HepG2 (cell line): ENCODE measurements at regions not wholly inside any gene's neighbourhood (a gene's known extent, or its start where the extent isn't known, plus 50 kb on each side); places are given as distances from the start of the nearest gene placed in this dataset.

Source experiments
- ATF3 ChIP-seq: sonication (generic); formaldehyde crosslinking; IDR thresholded peaks from 2 replicates; pipeline ENCODE4 v1.4.0; 2020; ENCODE audit warnings: missing genetic modification reagents
- HOXA3 ChIP-seq: sonication (generic); formaldehyde crosslinking; IDR thresholded peaks from 2 replicates; pipeline ENCODE4 v1.5.0; 2020; ENCODE audit warnings: missing genetic modification reagents
- JUND ChIP-seq: sonication (generic); formaldehyde crosslinking; IDR thresholded peaks from 2 replicates; pipeline ENCODE4 v1.8.0; 2022; ENCODE audit warnings: mild to moderate bottlenecking, missing genetic modification reagents
- MTA3 ChIP-seq: sonication (generic); formaldehyde crosslinking; IDR thresholded peaks from 2 replicates; pipeline ENCODE4 v1.4.0; 2020; ENCODE audit warnings: missing genetic modification reagents
- MXD4 ChIP-seq: IDR thresholded peaks from 2 replicates; pipeline ENCODE4 v1.6.1; 2016; ENCODE audit warnings: mild to moderate bottlenecking, missing biosample characterization, missing genetic modification reagents
- NPAS2 ChIP-seq: sonication (generic); formaldehyde crosslinking; IDR thresholded peaks from 2 replicates; pipeline ENCODE4 v1.8.0; 2022; ENCODE audit warnings: mild to moderate bottlenecking, missing genetic modification reagents, borderline replicate concordance
- TGIF2 ChIP-seq: IDR thresholded peaks from 2 replicates; pipeline ENCODE4 v1.6.1; 2016; ENCODE audit warnings: control low read depth, missing compliant biosample characterization
- ZBTB8A ChIP-seq: sonication (generic); formaldehyde crosslinking; IDR thresholded peaks from 2 replicates; pipeline ENCODE4 v1.4.0; 2020; ENCODE audit warnings: mild to moderate bottlenecking, low read depth, missing genetic modification reagents, borderline replicate concordance
- ZNF180 ChIP-seq: sonication (generic); formaldehyde crosslinking; IDR thresholded peaks from 2 replicates; pipeline ENCODE4 v1.4.0; 2020; ENCODE audit warnings: low read depth, missing genetic modification reagents, borderline replicate concordance
- ZNF367 ChIP-seq: sonication (generic); formaldehyde crosslinking; IDR thresholded peaks from 2 replicates; pipeline ENCODE4 v1.4.0; 2020; ENCODE audit warnings: missing genetic modification reagents, borderline replicate concordance
- ZNF724P ChIP-seq: sonication (generic); formaldehyde crosslinking; IDR thresholded peaks from 2 replicates; pipeline ENCODE4 v1.8.0; 2022; ENCODE audit warnings: missing genetic modification reagents, borderline replicate concordance
- TF ChIP-seq, protein P1 (sequence below): sonication (generic); formaldehyde crosslinking; IDR thresholded peaks from 2 replicates; pipeline ENCODE4 v1.4.0; 2020; ENCODE audit warnings: missing genetic modification reagents, borderline replicate concordance
- TF ChIP-seq, protein P2 (sequence below): sonication (generic); formaldehyde crosslinking; IDR thresholded peaks from 2 replicates; pipeline ENCODE4 v1.5.0; 2020; ENCODE audit warnings: mild to moderate bottlenecking, missing genetic modification reagents
- TF ChIP-seq, protein P3 (sequence below), 2 experiments: sonication (generic) in 1 of 2; formaldehyde crosslinking in 1 of 2; IDR thresholded peaks; 2 replicates each; pipeline versions ENCODE4 v1.4.0 to v1.6.1; 2018 to 2020; ENCODE audit warnings: missing genetic modification reagents in 2 of 2, borderline replicate concordance in 1 of 2, low read depth in 1 of 2, mild to moderate bottlenecking in 1 of 2, missing biosample characterization in 1 of 2

- TF ChIP-seq MTA3 (CRISPR knock-in tag) (no peak), NPAS2 (CRISPR knock-in tag) (no peak), HOXA3 (CRISPR knock-in tag) (no peak), ZBTB8A (CRISPR knock-in tag) (no peak), MXD4 (CRISPR knock-in tag) (no peak), ATF3 (CRISPR knock-in tag) (no peak), ZNF724P (CRISPR knock-in tag) (no peak), ZNF180 (CRISPR knock-in tag) (no peak), TGIF2 (no peak), ZNF367 (no peak), JUND (CRISPR knock-in tag) (no peak)
- TF ChIP-seq, protein P1, sequence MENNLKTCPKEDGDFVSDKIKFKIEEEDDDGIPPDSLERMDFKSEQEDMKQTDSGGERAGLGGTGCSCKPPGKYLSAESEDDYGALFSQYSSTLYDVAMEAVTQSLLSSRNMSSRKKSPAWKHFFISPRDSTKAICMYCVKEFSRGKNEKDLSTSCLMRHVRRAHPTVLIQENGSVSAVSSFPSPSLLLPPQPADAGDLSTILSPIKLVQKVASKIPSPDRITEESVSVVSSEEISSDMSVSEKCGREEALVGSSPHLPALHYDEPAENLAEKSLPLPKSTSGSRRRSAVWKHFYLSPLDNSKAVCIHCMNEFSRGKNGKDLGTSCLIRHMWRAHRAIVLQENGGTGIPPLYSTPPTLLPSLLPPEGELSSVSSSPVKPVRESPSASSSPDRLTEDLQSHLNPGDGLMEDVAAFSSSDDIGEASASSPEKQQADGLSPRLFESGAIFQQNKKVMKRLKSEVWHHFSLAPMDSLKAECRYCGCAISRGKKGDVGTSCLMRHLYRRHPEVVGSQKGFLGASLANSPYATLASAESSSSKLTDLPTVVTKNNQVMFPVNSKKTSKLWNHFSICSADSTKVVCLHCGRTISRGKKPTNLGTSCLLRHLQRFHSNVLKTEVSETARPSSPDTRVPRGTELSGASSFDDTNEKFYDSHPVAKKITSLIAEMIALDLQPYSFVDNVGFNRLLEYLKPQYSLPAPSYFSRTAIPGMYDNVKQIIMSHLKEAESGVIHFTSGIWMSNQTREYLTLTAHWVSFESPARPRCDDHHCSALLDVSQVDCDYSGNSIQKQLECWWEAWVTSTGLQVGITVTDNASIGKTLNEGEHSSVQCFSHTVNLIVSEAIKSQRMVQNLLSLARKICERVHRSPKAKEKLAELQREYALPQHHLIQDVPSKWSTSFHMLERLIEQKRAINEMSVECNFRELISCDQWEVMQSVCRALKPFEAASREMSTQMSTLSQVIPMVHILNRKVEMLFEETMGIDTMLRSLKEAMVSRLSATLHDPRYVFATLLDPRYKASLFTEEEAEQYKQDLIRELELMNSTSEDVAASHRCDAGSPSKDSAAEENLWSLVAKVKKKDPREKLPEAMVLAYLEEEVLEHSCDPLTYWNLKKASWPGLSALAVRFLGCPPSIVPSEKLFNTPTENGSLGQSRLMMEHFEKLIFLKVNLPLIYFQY (CRISPR knock-in tag) = no peak
- TF ChIP-seq, protein P2, sequence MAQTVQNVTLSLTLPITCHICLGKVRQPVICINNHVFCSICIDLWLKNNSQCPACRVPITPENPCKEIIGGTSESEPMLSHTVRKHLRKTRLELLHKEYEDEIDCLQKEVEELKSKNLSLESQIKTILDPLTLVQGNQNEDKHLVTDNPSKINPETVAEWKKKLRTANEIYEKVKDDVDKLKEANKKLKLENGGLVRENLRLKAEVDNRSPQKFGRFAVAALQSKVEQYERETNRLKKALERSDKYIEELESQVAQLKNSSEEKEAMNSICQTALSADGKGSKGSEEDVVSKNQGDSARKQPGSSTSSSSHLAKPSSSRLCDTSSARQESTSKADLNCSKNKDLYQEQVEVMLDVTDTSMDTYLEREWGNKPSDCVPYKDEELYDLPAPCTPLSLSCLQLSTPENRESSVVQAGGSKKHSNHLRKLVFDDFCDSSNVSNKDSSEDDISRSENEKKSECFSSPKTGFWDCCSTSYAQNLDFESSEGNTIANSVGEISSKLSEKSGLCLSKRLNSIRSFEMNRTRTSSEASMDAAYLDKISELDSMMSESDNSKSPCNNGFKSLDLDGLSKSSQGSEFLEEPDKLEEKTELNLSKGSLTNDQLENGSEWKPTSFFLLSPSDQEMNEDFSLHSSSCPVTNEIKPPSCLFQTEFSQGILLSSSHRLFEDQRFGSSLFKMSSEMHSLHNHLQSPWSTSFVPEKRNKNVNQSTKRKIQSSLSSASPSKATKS = no peak
- TF ChIP-seq, protein P3, sequence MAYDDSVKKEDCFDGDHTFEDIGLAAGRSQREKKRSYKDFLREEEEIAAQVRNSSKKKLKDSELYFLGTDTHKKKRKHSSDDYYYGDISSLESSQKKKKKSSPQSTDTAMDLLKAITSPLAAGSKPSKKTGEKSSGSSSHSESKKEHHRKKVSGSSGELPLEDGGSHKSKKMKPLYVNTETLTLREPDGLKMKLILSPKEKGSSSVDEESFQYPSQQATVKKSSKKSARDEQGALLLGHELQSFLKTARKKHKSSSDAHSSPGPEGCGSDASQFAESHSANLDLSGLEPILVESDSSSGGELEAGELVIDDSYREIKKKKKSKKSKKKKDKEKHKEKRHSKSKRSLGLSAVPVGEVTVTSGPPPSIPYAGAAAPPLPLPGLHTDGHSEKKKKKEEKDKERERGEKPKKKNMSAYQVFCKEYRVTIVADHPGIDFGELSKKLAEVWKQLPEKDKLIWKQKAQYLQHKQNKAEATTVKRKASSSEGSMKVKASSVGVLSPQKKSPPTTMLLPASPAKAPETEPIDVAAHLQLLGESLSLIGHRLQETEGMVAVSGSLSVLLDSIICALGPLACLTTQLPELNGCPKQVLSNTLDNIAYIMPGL (CRISPR knock-in tag; IDR thresholded peaks at IDR 0.05; ENCODE audit: borderline replicate concordance in 1 of 2, low read depth in 1 of 2) = no peak
Observed at GRCh38 chr4:10853196-10853595, 168.6 kb upstream of the CLNK start (continued).
